Right lobe of liver (tissue), 6 donors: ENCODE measurements at regions not wholly inside any gene's neighbourhood (a gene's known extent, or its start where the extent isn't known, plus 50 kb on each side); places are given as distances from the start of the nearest gene placed in this dataset.

ENCODE experiments used
- ATAC-seq, 4 donors: fragments of 200-7000 bp; cut with Tn5 transposase; one replicate each; pipeline ENCODE4 v1.9.1; 2020; ENCODE audit warnings: mild to moderate bottlenecking in 4 of 4, moderate library complexity in 4 of 4
- DNase-seq, 3 donors: peaks; one replicate each; pipeline ENCODE4 v3.0.0-alpha.2; 2020
- H3K27ac ChIP-seq, 3 donors: fragments of 200-600 bp; one replicate each; pipeline ENCODE4 v1.8.0; 2022
- H3K27me3 ChIP-seq, 2 donors: fragments of 200-600 bp; one replicate each; pipeline ENCODE4 v1.8.0; 2022
- H3K36me3 ChIP-seq, 4 donors: fragments of 200-600 bp; sonication (generic) in 1 of 4; one replicate each; pipeline versions ENCODE4 v1.5.1 to v1.8.0; 2017 to 2022; ENCODE audit warnings: control low read depth in 1 of 4
- H3K4me1 ChIP-seq, 4 donors: fragments of 200-600 bp; sonication (generic) in 1 of 4; one replicate each; pipeline versions ENCODE4 v1.5.1 to v1.8.0; 2017 to 2022; ENCODE audit warnings: control low read depth in 1 of 4
- H3K4me3 ChIP-seq, 3 donors: fragments of 200-600 bp; one replicate each; pipeline ENCODE4 v1.8.0; 2022
- H3K9me3 ChIP-seq, 4 donors: fragments of 200-600 bp; sonication (generic) in 1 of 4; one replicate each; pipeline versions ENCODE4 v1.5.1 to v1.8.0; 2017 to 2022; ENCODE audit warnings: control low read depth in 1 of 4
- CTCF ChIP-seq, 4 donors: fragments of 200-600 bp in 3 of 4; fragments of 450-650 bp in 1 of 4; IDR thresholded peaks; one replicate each; pipeline versions ENCODE4 v1.5.1 to v1.8.0; 2016 to 2022; ENCODE audit warnings: antibody characterized with exemption in 4 of 4, mild to moderate bottlenecking in 2 of 4
- POLR2A ChIP-seq: fragments of 450-650 bp; IDR thresholded peaks from one replicate; pipeline ENCODE4 v1.6.1; 2017; ENCODE audit warnings: antibody characterized with exemption, mild to moderate bottlenecking
- WGBS: methylation state at CpG from one replicate; pipeline ENCODE4 v1.1.6; 2018; ENCODE audit warnings: low coverage, low lambda C conversion rate; ENCODE audit not compliant: insufficient coverage; ENCODE audit errors: missing lambda C conversion rate; 5-methylcytosine and 5-hydroxymethylcytosine counted together
- intact Hi-C, 2 donors: fragments of 100-400 bp; cut with DNase I; formaldehyde crosslinking; loops; one replicate each; pipeline versions ENCODE4 v1.11.2 to v1.14.1; 2022
- donor health status: DM: no; HTN: yes; CAD: no.
- donor health status: DM: no; HTN: no; CAD: no.
- donor health status: DM: no; HTN: no; CAD: no.
- donor health status: DM: no; HTN: yes; CAD: no.
- donor health status: DM: no; HTN: yes; CAD: no.

- no peaks in the 10 kb centered on the region for H3K27me3 ChIP-seq
- H3K36me3 ChIP-seq = no peaks in the 10 kb centered on the region
- H3K4me1 ChIP-seq = no peaks in the 10 kb centered on the region
- H3K9me3 ChIP-seq = no peaks in the 10 kb centered on the region
- intact Hi-C loops = no loop called here
- ATAC-seq (no peak), DNase-seq (no peak)
- H3K27ac ChIP-seq = no peak overlapping the region
- 79% methylated on average over 2 of the region's 2 CpGs for WGBS
- no peak overlapping the region for H3K4me3 ChIP-seq
- TF ChIP-seq CTCF (IDR thresholded peaks at IDR 0.05) (no peak), POLR2A (no peak)
Observed at GRCh38 chr15:39083213-39083612, 497.7 kb upstream of the THBS1 start.

- WGBS = 45% methylated on average over 12 of the region's 12 CpGs
- intact Hi-C loops = no loop called here
- Histone ChIP-seq H3K4me1 (no peaks in the 10 kb centered on the region), H3K36me3 (no peaks in the 10 kb centered on the region), H3K9me3 (no peaks in the 10 kb centered on the region), H3K4me3 (no peak overlapping the region), H3K27me3 (no peaks in the 10 kb centered on the region), H3K27ac (no peak overlapping the region)
- no peak for DNase-seq
- TF ChIP-seq CTCF (IDR thresholded peaks at IDR 0.05) = no peak
- TF ChIP-seq POLR2A = no peak
- no peak for ATAC-seq
Observed at GRCh38 chr15:39084674-39085530, 496.0 kb upstream of the THBS1 start.

DNA sequence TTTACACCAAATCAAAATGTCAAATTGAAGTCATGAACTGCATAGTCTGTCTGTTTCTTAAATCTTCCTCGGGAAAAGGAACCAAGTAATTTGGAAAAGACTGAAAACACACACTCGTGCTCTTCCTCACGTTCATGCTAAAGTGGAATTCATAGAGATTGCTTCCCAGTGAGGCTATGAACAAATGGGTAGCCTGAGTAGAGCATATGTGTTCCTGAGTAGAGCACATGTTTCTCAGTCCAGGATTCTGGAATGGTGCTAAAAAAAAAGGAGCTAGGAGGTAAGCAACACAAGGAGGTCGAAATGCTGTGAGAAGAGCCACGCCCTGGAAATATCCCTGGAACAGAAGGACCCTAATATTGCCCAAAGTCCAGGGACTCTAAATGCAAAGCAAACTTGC is 494.2 kb upstream of the THBS1 start:
- ATAC-seq = no peak
- no peak overlapping the region for H3K4me3 ChIP-seq
- 53% methylated on average over 3 of the region's 5 CpGs for WGBS
- no peaks in the 10 kb centered on the region for H3K4me1 ChIP-seq
- H3K27me3 ChIP-seq = no peaks in the 10 kb centered on the region
- no peak for DNase-seq
- no peak overlapping the region for H3K27ac ChIP-seq
- intact Hi-C loops = no loop called here
- no peaks in the 10 kb centered on the region for H3K9me3 ChIP-seq
- TF ChIP-seq CTCF (IDR thresholded peaks at IDR 0.05) (no peak), POLR2A (no peak)
- no peaks in the 10 kb centered on the region for H3K36me3 ChIP-seq

- no peak for ATAC-seq
- intact Hi-C loops = no loop called here
- Histone ChIP-seq H3K36me3 (no peaks in the 10 kb centered on the region), H3K27me3 (no peaks in the 10 kb centered on the region), H3K9me3 (no peaks in the 10 kb centered on the region), H3K27ac (no peak overlapping the region), H3K4me1 (no peaks in the 10 kb centered on the region), H3K4me3 (no peak overlapping the region)
- TF ChIP-seq POLR2A = no peak
- no peak for TF ChIP-seq CTCF (IDR thresholded peaks at IDR 0.05)
- DNase-seq = no peak
- 58% methylated on average over 1 of the region's 1 CpG for WGBS
Observed at GRCh38 chr15:39088156-39088555, 492.7 kb upstream of the THBS1 start.
